Left renal pelvis (tissue), 4 donors: ENCODE measurements at regions not wholly inside any gene's neighbourhood (a gene's known extent, or its start where the extent isn't known, plus 50 kb on each side); places are given as distances from the start of the nearest gene placed in this dataset.

Experiments used
- DNase-seq, 4 donors: peaks; one replicate each; pipeline ENCODE4 v3.0.0-alpha.2; 2013; ENCODE audit warnings: low read depth in 4 of 4, low spot score in 3 of 4

- DNase-seq = no peak
These were observed 267.7 kb downstream of the RASSF9 start for GRCh38 chr12:85568395-85569103.

- no peak for DNase-seq
These were observed 266.9 kb downstream of the RASSF9 start for GRCh38 chr12:85569261-85569660.

- no peak for DNase-seq
These were observed 263.3 kb downstream of the RASSF9 start for GRCh38 chr12:85572956-85573355.

GRCh38 chr12:85573635-85574214, 262.5 kb downstream of the RASSF9 start:
- DNase-seq = no peak

- no peak for DNase-seq
These were observed 261.9 kb downstream of the RASSF9 start for GRCh38 chr12:85574291-85574690.

- peak; percentile 18 to 33 (median 30) for DNase-seq
These were observed 260.8 kb downstream of the RASSF9 start for GRCh38 chr12:85575120-85576096.

- peak in 1 of 4 donors; percentile 6 for DNase-seq
These were observed 255.5 kb downstream of the RASSF9 start for GRCh38 chr12:85580562-85581168.

- no peak for DNase-seq
These were observed 249.1 kb downstream of the RASSF9 start for GRCh38 chr12:85587158-85587557.

GRCh38 chr12:85588221-85588620, 248.0 kb downstream of the RASSF9 start:
- no peak for DNase-seq

- DNase-seq = no peak
These were observed 235.4 kb downstream of the RASSF9 start for GRCh38 chr12:85600841-85601240.

GRCh38 chr12:85603556-85603955, 232.7 kb downstream of the RASSF9 start:
- no peak for DNase-seq

- DNase-seq = no peak
These were observed 229.8 kb downstream of the RASSF9 start for GRCh38 chr12:85606455-85606854.

- DNase-seq = no peak
These were observed 226.4 kb downstream of the RASSF9 start for GRCh38 chr12:85609778-85610177.

GRCh38 chr12:85610194-85610593, 226.0 kb downstream of the RASSF9 start:
- no peak for DNase-seq

- no peak for DNase-seq
These were observed 220.0 kb downstream of the RASSF9 start for GRCh38 chr12:85616201-85616600.

GRCh38 chr12:85617307-85618091, 218.7 kb downstream of the RASSF9 start:
- DNase-seq = no peak

GRCh38 chr12:85621041-85621440, 215.2 kb downstream of the RASSF9 start:
- DNase-seq = no peak

GRCh38 chr12:85623763-85624162, 212.4 kb downstream of the RASSF9 start:
- no peak for DNase-seq

GRCh38 chr12:85625467-85625866, 210.7 kb downstream of the RASSF9 start:
- DNase-seq = no peak
